DMS53 treated with DMSO at 0.1 percent for 48 hours (cell line): ENCODE measurements at regions not wholly inside any gene's neighbourhood (a gene's known extent, or its start where the extent isn't known, plus 50 kb on each side); places are given as distances from the start of the nearest gene placed in this dataset.

ENCODE experiments used
- DNase-seq: peaks from one replicate; lab custom pipeline; 2025; ENCODE audit not compliant: unreplicated experiment; lab: John Stamatoyannopoulos, UW

DNA sequence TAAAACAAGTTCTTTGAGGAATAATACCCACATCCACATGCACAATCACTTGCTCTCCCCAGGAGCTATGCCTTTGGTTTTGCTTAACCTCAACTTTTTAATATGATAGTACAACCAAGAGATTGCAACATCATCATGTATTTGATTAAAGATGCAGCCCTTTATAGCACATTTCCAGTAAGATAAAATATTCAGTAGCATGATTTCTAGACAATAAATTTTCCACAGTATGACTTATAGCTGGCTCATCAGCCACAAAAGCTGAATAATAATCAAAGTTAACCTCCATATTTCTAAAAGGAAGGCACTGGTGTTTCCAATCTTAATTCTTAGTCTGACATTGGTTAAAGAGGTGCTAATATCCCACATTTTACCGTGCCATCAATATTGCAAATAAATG, 622.5 kb downstream of the TBL1XR1 start:
- DNase-seq: no peak

DNA sequence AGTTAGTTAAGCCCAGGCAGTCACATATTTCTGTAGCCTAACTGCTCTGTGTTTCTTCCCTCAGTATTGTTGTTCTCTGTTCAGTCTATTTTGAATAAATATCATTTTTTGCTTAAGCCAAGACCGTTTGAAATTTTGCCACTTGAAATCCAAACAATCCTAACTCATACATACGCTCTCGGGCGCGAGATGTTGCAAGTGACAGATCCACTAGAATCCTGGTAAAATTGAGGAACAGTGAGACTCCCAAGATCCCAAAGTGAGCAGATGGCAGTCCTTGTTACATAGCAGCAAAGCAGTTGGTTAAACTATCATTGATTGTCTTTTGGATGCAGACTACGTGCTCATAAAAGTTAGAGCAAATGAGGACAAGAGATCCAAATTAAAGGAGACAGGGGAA, 625.4 kb downstream of the TBL1XR1 start:
- DNase-seq: no peak

DNA sequence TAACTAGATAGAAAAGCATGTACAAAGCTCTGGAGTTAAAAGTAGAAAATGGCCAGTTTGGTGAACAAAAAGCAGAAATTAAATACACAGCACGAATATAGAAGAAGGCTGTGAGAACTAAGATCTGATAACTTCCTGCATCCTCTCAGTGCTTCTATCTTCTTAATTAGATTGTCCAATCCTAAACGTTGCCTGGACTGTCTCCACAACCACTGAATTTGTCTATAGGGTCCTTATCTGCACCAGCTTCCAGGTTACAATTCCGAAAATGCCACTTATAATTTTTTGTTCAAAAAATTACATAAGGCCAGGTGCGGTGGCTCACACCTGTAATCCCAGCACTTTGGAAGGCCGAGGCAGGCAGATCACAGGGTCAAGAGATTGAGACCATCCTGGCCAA, 626.3 kb downstream of the TBL1XR1 start:
- DNase-seq: no peak

DNA sequence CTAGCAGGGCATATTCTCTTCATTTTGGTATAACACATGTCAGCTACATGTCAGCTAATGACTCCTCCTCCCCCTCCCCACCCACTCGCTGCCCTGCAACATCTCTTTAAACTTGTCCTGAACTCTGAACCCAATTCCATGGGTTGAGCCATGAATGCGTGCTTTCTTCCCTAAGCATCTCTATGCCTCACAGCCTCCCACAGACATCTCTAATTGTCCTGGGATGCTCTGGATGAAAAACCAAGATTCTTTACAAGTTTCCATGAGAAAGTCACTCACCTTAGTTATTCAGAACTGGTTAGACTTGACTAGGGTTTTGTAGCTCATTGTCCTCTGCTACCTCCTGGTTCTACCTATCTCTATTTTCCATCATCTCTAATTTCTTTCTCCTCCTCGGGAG, 629.1 kb downstream of the TBL1XR1 start:
- no peak for DNase-seq

DNA sequence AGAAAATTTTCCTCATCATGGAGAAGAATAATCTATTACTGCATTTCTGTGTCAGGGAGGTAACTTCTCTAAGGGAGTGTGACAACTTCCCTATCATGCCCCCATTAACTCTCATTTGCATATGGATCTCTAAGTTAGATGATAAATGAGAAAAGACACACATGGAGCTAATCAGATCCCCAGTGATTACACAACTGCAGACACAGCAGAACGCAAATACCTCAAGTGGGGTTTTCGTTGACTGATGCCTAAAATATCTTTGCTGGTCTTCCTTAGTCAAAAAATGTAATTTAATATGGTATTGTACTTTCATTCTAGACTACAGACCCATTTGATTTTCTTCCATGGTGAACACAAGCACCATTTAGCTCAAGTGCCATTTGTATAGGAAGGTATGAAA, 630.5 kb downstream of the TBL1XR1 start:
- DNase-seq: no peak

DNA sequence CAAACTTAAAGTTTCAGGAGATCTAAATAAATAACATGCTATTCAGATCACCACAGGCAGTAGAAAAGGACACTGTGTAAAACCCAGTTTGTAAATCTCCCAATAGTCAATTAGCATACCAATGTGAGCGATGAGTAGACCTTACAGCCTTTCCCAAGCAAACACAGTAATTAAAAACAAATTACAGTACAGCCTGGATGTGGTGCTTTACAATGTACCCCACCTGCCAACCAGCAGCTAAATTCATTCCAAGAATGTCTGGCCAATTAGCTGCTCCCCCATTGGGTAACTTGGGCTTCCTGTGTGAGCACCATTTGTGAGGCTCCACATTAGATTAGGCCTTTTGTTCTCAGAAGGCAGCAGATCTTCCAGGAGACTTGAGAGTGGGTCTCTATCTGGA, 635.0 kb downstream of the TBL1XR1 start:
- DNase-seq: no peak

DNA sequence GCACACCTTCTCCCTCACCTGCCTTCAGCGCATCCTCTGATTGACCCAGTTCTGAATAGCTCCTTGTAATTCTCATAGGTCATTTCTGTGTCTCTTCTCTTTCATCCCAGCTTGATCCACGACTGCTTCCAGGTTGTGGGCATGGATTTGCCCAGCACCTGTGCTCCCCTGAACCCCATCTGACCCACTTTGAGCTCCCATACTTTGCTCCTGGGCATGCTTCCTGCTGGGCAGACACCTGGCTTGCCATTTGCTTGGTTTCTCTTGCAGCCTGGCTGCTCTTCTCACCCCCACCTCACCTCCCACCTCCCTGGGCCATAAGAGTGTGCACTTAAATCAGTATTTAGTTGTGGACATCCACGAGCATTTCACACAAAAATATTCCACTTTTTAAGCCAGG, 635.5 kb downstream of the TBL1XR1 start:
- DNase-seq: no peak

DNA sequence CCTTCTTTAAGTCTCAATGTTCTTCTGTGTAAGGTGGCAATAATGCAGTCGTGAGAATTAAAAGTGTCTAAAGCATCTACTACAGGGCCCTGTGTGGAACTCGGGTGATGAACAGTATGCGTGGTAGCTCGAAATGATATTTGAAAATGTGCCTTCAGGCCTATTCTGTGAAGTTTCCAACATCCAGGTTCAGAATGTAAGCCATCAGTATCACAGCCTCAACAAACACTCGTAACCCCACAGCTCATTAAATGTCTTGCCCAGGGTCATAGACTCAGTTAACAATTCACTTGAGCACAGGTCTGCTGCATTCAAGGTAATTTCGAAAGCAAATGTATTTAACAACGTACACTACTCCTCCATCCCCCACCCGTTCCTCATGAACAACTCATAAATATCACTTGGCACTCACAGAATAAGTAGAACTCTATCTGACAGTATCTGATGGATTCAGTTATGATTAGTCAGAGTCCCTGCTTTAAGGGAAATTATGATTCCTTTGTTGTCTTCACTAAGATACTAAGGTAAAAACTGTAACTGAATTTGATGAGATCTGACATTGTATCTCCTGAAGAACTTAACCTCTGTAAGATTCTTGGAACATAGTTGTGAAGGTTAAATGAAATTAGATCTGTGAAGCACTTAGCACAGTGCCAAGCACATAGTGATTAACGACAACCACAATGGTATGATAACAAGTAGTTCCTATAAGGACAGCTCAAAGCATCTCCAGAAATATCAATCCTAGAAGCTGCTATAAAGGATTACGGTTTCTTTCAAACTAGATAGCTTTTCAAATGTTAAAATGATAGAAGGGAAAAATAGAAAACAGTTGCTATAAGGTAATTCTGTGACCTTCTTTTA, 642.3 kb downstream of the TBL1XR1 start:
- no peak for DNase-seq

DNA sequence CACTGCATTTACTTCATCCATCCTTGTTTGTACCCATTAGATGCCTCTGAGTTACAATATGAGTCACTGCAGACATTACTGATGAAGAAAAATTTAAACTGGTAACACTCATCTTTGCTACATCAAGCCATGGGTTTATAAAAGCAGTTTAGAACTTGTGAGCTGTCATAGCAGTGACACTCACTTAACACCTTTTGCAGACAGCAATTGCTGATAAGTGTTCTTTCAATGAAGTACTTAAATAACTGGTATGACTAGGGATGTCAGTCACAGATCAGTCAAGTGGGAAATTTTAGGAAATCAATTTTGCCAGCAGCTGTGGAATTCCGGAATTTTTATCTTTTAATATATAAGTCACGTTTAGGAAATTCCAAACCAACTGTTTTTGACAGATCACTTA, 643.0 kb downstream of the TBL1XR1 start:
- DNase-seq: no peak

DNA sequence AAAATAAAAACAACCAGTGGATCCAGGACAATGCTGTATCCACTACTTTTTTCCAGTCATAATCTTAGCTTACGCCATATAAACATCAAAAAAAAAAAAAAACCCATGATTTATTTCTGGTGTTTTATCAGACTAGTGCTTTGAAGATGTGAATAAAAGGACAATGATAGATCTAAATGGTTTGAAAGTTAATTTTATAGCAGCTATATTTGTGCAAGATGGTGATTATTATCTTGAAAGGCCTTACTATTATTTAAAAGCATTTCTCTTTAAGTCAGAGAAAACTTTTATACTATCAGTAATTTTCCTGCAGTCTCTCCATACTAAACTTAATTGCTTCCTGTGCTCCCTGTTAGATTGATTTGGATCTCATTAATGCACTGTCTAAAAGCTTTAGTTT, 670.3 kb downstream of the TBL1XR1 start:
- no peak for DNase-seq

DNA sequence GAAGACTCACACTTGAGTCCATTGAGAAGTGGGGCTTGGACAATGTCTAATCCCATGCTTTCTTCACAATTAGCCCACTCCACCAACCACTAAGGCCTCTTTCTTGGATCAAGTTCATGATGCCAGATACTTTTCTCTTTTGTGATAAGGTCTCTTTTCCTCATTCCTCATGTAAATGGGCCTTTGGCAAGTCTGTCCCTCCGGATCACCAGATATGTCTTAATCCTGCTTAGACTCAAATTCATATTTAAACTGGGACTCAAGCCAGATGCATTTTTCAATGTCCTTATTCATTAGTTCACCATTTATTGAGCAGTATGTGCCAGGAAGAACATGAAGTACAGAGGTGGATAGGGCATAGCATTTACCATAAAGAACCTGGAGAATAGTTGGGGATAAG, 671.1 kb downstream of the TBL1XR1 start:
- no peak for DNase-seq

DNA sequence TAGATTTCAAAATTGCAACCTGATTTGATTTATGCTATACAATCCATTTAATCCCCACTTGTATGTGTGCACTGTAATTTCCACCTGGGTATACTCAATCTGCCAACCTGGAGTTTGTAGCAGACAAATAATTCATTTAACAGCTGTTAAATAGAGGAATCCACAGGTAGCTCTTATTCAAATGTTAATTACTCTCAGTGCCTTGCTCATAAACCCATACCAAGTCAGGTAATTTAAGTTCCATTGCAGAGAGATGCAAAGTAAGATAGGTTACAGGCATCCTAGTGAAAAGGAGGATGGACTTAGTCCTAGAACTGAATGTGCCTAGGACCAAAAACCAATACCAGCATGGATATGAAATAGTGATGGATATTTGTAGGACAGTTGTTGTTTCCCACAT, 674.2 kb downstream of the TBL1XR1 start:
- DNase-seq: no peak

DNA sequence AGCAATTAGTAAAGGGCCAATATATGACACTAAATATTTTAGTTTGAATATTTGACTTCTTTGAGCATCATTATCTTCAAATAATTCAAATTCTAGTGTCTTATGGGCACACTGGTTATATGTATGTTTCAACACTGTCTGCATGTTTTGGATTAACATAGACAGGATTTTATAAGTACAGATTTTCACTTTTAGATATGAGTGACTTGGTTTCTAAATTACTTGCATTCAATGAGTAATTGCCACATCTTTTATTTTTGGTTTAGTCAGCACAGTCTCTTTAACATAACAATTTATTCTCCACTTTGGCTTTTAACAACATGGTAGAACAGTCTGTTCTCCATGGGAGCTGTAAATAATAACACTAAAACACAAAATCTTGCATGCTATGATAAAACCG, 674.8 kb downstream of the TBL1XR1 start:
- DNase-seq: no peak

DNA sequence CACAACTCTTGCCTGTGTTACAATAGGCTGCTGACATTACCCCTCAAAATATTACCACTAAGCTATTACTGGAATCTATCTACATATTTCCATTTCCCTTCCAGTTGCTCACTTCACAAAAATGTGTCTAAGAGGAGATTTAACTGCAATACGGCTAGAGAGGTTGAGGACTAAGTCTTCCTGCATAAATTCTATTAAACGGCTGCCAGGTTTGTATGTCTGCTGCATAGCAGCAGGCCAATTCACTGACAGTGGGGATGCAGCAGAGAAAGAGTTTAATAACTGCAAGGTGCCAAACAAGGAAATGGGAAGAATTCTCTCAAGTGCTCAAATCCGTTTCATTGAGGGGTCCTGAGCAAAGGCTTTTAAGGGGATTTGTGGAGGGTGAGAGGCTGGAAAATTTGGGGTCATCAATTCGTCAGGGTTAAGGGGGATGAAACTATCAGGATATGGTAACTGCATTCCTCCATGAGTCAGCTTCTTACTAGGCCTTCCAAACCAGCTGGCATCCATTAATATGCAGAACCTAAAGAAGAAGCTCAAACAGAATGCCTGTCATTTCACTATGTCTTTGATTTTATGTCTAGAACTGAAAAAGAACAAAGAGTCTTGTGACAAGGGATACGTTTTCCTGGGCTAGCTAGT, 675.6 kb downstream of the TBL1XR1 start:
- DNase-seq: no peak

DNA sequence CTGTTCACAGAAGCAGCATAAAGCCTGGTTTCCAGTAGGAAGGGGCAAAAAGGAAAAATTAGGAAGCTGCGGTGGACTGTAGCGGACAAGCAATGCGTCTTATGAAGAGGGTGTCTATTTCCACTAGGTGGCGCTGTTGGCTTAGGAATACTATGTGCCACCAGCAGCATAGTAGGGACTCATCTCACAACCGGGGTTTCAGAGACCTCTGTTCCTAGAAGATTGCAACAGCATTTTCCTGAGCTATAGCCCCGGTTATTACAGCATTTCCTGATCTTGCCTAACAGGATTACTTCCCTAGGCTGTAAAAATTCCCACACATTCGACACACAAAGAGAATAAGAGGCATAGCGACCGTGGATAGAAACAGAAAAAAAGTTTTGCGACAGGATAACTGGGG, 683.0 kb downstream of the TBL1XR1 start:
- no peak for DNase-seq

DNA sequence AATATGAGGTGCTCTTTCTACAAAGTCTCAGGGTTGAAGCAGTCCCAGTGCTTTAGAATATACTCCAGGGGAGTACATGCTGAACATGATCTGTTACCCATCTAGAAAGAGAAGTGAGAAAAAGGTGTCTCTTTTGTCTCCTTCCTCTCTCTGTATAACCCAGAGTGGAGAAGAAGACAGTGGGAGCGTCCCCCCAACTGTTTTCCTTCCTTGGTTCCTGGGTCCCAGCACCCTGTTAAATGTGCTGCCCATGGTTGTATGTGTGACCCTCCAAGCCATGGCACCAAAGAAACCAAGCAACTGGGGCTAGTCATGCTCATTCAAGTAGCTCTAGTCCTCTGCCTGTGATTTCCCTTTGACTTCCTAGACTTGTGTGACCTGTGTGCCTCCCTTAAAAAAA, 683.7 kb downstream of the TBL1XR1 start:
- no peak for DNase-seq

DNA sequence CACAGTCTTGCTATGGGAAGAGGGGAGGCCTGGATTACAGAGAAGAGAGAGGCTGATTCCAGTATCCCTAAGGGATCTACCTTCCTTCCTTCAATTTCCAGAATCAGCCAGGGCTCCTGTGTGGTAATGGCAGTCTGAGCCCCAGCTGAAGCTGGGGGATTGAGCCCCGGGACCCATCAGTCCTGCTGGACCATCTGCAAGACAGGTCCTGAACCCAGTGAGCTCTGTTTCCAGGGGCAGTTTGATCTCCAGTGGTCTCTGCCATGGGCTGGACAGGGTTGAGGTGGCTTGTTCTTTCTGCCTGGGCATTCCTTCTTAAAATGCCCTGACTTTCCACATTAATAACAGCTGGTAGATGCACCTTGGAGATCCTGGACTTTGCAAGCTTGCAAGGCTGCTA, 685.2 kb downstream of the TBL1XR1 start:
- DNase-seq: no peak

DNA sequence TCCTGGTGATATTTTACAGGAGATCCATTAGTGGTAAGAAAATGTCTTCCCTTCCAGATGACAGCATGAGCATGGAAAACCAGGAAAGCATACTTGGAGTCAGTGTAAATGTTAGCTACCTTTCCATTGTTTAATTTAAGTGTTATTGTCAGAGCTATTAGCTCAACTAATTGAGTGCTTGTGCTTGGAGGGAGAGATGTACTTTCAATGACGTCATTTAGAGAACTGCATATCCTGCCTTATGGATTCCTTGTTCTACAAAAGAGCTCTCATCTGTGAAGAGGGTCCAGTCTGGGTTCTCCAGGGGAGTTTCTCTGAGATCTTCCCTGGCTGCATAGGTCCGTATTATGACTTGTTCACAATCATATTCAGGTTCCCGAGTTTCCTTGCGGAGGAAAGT, 687.2 kb downstream of the TBL1XR1 start:
- no peak for DNase-seq

DNA sequence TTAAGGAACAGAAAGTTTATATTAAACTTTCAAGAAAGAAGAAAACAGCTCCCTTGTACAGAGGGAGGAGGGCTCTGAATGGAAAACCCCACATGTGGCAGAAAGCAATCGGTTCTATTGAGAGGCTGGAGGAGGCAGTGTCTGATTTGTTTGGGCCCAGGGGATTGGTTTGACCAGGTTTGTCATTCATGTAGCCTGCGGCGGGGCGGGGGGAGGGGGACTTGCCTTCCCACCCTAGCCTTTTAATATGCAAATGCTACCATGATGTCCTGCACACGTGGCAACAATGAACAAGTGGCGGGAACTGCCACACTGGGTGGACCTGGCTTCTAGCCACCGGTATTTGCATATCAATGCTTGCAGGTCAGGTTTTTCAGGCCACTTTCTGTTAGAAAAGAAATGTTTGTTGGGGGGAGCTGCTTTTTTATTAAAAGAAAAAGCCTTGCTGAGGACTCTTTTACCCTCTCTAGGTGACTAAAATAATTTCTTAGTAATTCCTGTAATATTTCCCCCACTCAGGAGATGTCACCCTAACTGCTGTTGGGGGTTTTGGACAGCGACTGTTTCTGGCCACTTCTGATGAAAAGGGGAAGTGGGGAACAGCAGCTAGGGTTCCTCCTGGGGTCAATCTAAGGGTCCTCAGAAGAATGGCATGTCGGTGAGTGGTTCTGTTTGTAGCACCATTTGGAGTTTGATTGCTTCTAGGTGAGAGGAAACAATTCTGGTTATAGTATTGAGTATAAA, 691.2 kb downstream of the TBL1XR1 start:
- DNase-seq: no peak

DNA sequence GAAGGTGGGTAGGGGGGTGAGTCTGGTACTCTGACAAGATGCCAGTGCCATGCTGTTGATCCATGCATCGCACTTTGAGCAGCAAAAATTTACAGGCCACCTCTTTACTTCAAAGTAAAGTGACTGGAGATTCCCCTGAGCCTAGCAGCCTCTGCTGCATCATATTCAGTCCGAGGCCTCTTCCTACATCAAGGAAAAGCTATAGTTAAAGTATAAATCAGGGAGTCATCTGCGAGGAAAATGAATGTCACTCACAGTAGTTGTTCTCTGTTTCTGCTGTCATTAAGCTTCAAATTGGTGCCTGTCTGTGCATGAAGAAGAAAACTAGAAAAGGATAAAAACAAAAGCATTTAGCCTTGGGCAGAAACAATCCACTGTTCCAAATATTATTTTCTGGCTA, 706.2 kb downstream of the TBL1XR1 start:
- no peak for DNase-seq

DNA sequence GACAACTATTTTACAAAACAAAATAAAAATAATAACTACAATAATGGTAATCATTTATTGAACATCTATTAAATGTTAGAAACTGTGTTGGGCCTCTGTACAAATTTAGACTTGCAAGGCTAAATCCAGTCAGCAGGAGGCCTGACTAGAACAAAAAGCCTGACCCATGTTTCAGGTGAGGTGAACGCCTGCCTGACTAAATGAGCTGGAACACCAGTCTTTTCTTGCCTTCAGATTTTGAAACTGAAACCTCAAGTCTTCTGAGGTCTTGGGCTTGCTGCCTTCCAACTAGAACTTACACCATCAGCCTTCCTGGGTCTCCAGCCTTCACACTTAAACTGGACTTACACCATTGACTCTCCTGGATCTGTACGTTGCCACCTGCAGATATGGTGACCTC, 706.9 kb downstream of the TBL1XR1 start:
- DNase-seq: no peak

DNA sequence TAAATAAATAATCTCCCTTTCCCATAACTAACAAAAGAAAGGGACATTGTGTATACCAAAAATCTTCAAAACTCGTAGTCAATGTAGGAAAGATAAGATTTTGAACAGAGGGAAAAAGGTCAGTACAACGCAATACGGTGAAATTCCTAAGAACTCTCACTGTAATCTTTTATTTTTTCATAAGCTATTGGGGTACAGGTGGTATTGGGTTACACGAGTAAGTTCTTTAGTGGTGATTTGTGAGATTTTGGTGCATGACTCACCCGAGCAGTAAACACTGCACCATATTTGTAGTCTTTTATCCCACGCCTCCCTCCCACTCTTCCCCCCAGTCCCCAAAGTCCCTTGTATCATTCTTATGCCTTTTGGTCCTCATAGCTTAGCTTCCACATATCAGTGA, 718.0 kb downstream of the TBL1XR1 start:
- DNase-seq: no peak
